G401.6 (cell line): ENCODE measurements at regions not wholly inside any gene's neighbourhood (a gene's known extent, or its start where the extent isn't known, plus 50 kb on each side); places are given as distances from the start of the nearest gene placed in this dataset.

Experiments
- FAIRE-seq: peaks from 2 replicates; lab custom pipeline; 2012; peaks lifted over from hg19 to GRCh38; lab: Jason Lieb, UNC

DNA sequence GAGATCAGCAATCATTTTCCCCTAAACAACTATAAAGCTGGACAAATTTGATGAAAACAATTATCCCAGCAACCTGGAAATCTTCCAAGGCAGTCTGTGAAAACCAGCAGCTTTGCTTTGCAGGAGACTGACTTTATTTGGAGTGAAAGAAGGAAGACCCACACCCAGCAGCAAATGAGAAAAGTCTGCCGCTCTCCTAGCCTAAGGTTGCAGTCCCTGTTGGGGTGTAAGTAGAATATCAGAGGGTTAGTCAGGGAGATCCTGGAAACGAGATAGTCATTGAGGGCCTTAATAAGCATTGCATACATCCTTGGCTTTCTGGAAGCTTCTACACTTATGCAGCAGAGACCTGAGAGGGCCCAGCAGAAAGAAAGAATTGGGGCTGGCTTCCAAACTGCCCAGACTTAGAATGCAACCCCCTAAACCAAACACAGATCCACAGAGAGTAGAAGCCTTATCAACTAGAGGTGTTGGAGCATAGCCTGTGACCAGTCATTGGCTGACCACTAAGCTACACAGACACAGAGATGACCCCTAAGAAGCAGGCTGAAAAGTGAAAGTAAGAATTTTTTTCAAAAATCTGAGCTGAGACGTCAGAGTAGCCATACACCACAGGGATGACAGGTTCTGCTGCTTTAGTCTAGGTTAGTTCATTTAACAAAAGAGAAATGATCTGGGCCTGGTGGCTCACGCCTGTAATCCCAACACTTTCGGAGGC is 98.3 kb downstream of the LYPLAL1 start:
- no peak for FAIRE-seq

DNA sequence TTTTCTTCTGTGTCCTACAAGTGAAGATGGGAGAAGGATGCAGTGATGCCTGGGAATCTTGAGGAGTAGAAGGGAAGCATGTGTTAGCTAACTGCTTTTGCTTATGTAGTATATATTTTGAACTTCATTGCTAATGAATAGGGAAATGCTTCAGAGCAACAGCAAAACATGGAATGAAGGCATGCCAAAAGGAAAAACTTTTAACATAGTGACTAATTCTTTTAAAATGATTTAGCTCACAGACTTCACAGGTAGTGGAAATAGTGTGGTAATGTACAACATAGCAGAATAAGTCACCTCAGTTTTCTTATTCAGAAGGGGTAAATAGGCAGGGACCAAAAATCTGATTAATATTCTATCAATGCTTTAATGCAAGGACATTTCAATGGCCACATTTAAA is 95.5 kb downstream of the LYPLAL1 start:
- FAIRE-seq, result no peak

DNA sequence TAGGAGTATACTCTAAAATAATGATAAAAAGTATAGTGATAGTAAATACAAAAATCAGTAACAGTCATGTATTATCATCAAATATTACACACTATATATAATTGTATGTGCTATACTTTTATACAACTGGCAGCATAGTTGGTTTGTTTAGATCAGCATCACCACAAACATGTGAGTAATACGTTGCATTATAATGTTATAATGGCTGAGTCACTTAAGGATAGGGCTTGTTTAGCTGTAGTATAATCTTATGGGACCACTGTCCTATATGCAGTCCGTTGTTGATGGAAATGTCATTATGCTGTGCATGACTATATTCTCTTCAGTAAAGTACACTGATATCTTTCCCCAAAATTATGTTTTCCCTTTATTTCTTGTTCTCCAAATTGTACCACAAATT is 92.8 kb downstream of the LYPLAL1 start:
- FAIRE-seq, result no peak

DNA sequence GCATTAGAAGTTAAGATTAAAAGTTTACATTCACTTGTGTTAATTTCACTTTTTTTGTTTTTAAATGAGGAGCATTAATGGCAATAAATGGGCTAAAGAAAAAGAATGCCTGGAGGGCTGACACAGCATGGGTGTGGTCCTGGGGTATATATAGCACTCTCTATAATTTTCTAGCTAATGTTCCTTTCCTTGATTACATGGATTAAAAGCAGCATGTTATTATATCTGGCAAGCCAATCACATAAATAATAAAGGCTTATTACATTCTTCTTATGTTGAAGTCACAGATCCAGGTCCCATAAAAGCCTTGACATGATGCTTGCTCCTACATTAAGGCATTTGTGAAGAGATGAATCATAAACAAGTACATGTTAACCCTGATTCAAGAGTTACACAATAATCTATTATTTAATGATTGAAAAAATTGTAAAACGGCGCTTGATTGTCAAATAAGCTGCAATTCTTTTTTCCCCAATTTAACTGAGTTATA is 91.4 kb downstream of the LYPLAL1 start:
- no peak for FAIRE-seq

DNA sequence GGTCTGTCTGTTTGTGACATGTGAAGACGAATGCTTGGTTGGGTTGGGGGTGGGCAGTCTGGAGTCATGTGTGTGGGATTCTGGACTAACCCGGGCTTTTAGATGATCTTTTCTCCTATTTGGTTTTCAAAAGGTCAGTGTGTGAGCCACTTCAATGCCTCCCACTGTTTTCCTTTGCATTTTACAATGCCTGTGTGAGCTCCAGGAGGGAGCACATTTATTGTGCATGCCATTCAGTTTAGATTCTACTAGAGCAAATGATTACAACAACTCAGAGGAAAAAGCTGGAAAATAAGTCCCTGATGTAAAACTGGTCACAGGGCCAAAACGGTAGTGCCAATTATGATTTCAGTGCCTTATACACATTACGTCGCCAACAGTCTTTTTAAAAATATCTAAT is 90.9 kb downstream of the LYPLAL1 start:
- FAIRE-seq, result no peak
